GM23338 (cell line): ENCODE measurements at regions not wholly inside any gene's neighbourhood (a gene's known extent, or its start where the extent isn't known, plus 50 kb on each side); places are given as distances from the start of the nearest gene placed in this dataset.

ENCODE experiments used
- ATAC-seq: fragments of 200-7000 bp; cut with Tn5 transposase; 3 replicates; pipeline ENCODE4 v1.9.1; 2020
- DNase-seq: peaks from one replicate; pipeline ENCODE4 v3.0.0-alpha.2; 2015; ENCODE audit warnings: low spot score
- H2AFZ ChIP-seq: fragments of 200-600 bp; sonication (generic); 2 replicates; pipeline ENCODE4 v1.8.0; 2016; ENCODE audit warnings: antibody characterized with exemption, mild to moderate bottlenecking, moderate library complexity
- H3F3A ChIP-seq: fragments of 200-600 bp; sonication (generic); replicated peaks from 2 replicates; pipeline ENCODE4 v1.8.0; 2017; ENCODE audit warnings: antibody characterized with exemption, mixed run types, low read depth
- H3K27ac ChIP-seq: fragments of 200-600 bp; sonication (generic); 2 replicates; pipeline ENCODE4 v1.6.1; 2016; ENCODE audit warnings: low read depth
- H3K27me3 ChIP-seq: fragments of 200-600 bp; sonication (generic); 2 replicates; pipeline ENCODE4 v1.8.0; 2016; ENCODE audit warnings: mild to moderate bottlenecking, mixed run types, moderate library complexity; ENCODE audit not compliant: insufficient read depth
- H3K36me3 ChIP-seq: fragments of 200-600 bp; sonication (generic); 2 replicates; pipeline ENCODE4 v1.8.0; 2016; ENCODE audit warnings: mild to moderate bottlenecking; ENCODE audit not compliant: insufficient read depth
- H3K4me1 ChIP-seq: fragments of 200-600 bp; sonication (generic); 2 replicates; pipeline ENCODE4 v1.8.0; 2016; ENCODE audit warnings: mild to moderate bottlenecking, moderate library complexity; ENCODE audit not compliant: insufficient read depth
- H3K4me2 ChIP-seq: fragments of 200-600 bp; sonication (generic); 2 replicates; pipeline ENCODE4 v1.7.1; 2017; ENCODE audit warnings: mixed run types
- H3K4me3 ChIP-seq: fragments of 200-600 bp; sonication (generic); 2 replicates; pipeline ENCODE4 v1.6.1; 2016; ENCODE audit warnings: mixed run types
- H3K79me2 ChIP-seq: fragments of 200-600 bp; sonication (generic); replicated peaks from 2 replicates; pipeline ENCODE4 v1.8.0; 2017; ENCODE audit warnings: mild to moderate bottlenecking; ENCODE audit not compliant: insufficient read depth
- H3K9me2 ChIP-seq: fragments of 200-600 bp; sonication (generic); 2 replicates; pipeline ENCODE4 v1.8.0; 2017; ENCODE audit not compliant: insufficient read depth
- H4K20me1 ChIP-seq: fragments of 200-600 bp; sonication (generic); replicated peaks from 2 replicates; pipeline ENCODE4 v1.8.0; 2017; ENCODE audit warnings: mild to moderate bottlenecking; ENCODE audit not compliant: insufficient read depth
- H3K27ac Mint-ChIP-seq: 2 replicates; pipeline ENCODE4 v1.8.0; 2020; ENCODE audit warnings: inconsistent platforms, mild to moderate bottlenecking, moderate library complexity, mixed read lengths
- H3K27me3 Mint-ChIP-seq: 3 replicates; pipeline ENCODE4 v1.8.0; 2022; ENCODE audit warnings: low read depth, mild to moderate bottlenecking, moderate library complexity, mixed read lengths, inconsistent platforms; ENCODE audit not compliant: insufficient read depth, poor library complexity
- H3K36me3 Mint-ChIP-seq: 3 replicates; pipeline ENCODE4 v1.8.0; 2021; ENCODE audit warnings: low read depth, mild to moderate bottlenecking, inconsistent platforms, moderate library complexity, mixed read lengths
- H3K4me1 Mint-ChIP-seq: 3 replicates; pipeline ENCODE4 v1.8.0; 2020; ENCODE audit warnings: mild to moderate bottlenecking, inconsistent platforms, mixed read lengths
- H3K4me3 Mint-ChIP-seq: 3 replicates; pipeline ENCODE4 v1.8.0; 2021; ENCODE audit warnings: moderate library complexity, mild to moderate bottlenecking, inconsistent platforms, mixed read lengths
- H3K9me3 Mint-ChIP-seq: 3 replicates; pipeline ENCODE4 v1.8.0; 2020; ENCODE audit warnings: moderate library complexity, mild to moderate bottlenecking, inconsistent platforms, mixed read lengths
- CTCF ChIP-seq, 2 experiments: fragments of 200-600 bp in 1 of 2; sonication (generic) in 1 of 2; conservative IDR thresholded peaks; 2 replicates each; pipeline versions ENCODE4 v1.5.1 to v1.6.1; 2016 to 2017; ENCODE audit warnings: antibody characterized with exemption in 2 of 2, low read depth in 2 of 2, mild to moderate bottlenecking in 2 of 2, moderate library complexity in 1 of 2
- EZH2 ChIP-seq: fragments of 200-600 bp; sonication (generic); IDR thresholded peaks from one replicate; pipeline ENCODE4 v1.8.0; 2017; ENCODE audit warnings: antibody characterized with exemption, mild to moderate bottlenecking, low read depth; ENCODE audit not compliant: unreplicated experiment
- REST ChIP-seq: IDR thresholded peaks from one replicate; pipeline ENCODE4 v1.6.1; 2018; ENCODE audit warnings: antibody characterized with exemption; ENCODE audit not compliant: unreplicated experiment
- STAT1 ChIP-seq: IDR thresholded peaks from one replicate; pipeline ENCODE4 v1.6.1; 2016; ENCODE audit warnings: antibody characterized with exemption; ENCODE audit not compliant: unreplicated experiment

- no peaks in the 10 kb centered on the region for H3K36me3 Mint-ChIP-seq
- Histone ChIP-seq H3K36me3 (no peaks in the 10 kb centered on the region), H3K4me3 (no peak overlapping the region), H3K4me2 (no peak overlapping the region), H3K4me1 (no peaks in the 10 kb centered on the region), H4K20me1 (no peaks in the 10 kb centered on the region), H3F3A (no peaks in the 10 kb centered on the region), H3K27ac (no peak overlapping the region), H2AFZ (peak overlapping the region; percentile 74; the same call in 1 of the 2 replicates), H3K79me2 (no peaks in the 10 kb centered on the region), H3K9me2 (no peaks in the 10 kb centered on the region), H3K27me3 (no peaks in the 10 kb centered on the region)
- H3K4me3 Mint-ChIP-seq: no peak overlapping the region
- H3K9me3 Mint-ChIP-seq: no peaks in the 10 kb centered on the region
- DNase-seq (peak; percentile 90), ATAC-seq (peak; percentile 87)
- H3K27me3 Mint-ChIP-seq: no peaks in the 10 kb centered on the region
- H3K4me1 Mint-ChIP-seq: peaks cover 17% of the 10 kb centered on the region; the same call in 2 of the 3 replicates
- TF ChIP-seq CTCF (conservative IDR thresholded peaks at IDR 0.05; ENCODE audit: low read depth in 2 of 2) (peak; percentile 81 to 85), REST (no peak), EZH2 (no peak)
- peak overlapping the region; percentile 87 for H3K27ac Mint-ChIP-seq
These were observed 392.9 kb upstream of the ROBO2 start for GRCh38 chr3:76646921-76647562.

- Mint-ChIP-seq H3K4me1 (peaks cover 36% of the 10 kb centered on the region), H3K36me3 (no peaks in the 10 kb centered on the region), H3K27ac (no peak overlapping the region), H3K27me3 (peaks cover 4% of the 10 kb centered on the region), H3K4me3 (no peak overlapping the region), H3K9me3 (no peaks in the 10 kb centered on the region)
- peak; percentile 71 for DNase-seq
- Histone ChIP-seq H3K27me3 (peaks cover 13% of the 10 kb centered on the region), H3K9me2 (no peaks in the 10 kb centered on the region), H3K4me3 (no peak overlapping the region), H3K36me3 (no peaks in the 10 kb centered on the region), H3F3A (no peaks in the 10 kb centered on the region), H3K4me2 (no peak overlapping the region), H3K27ac (no peak overlapping the region), H3K4me1 (no peaks in the 10 kb centered on the region), H4K20me1 (no peaks in the 10 kb centered on the region), H3K79me2 (no peaks in the 10 kb centered on the region), H2AFZ (no peak overlapping the region)
- no peak for TF ChIP-seq STAT1
- TF ChIP-seq CTCF (conservative IDR thresholded peaks at IDR 0.05; ENCODE audit: low read depth in 2 of 2): peak; percentile 59 to 69
- no peak for TF ChIP-seq REST
- ATAC-seq: peak; percentile 72
These were observed 388.1 kb upstream of the ROBO2 start for GRCh38 chr3:76651784-76652183.
